Kidney epithelial cell (primary cell): ENCODE measurements at regions not wholly inside any gene's neighbourhood (a gene's known extent, or its start where the extent isn't known, plus 50 kb on each side); places are given as distances from the start of the nearest gene placed in this dataset.

Experiments used
- DNase-seq: peaks from one replicate; pipeline ENCODE4 v3.0.0-alpha.2; 2010; ENCODE audit warnings: low read depth
- H3K27me3 ChIP-seq: 2 replicates; pipeline ENCODE4 v1.6.0; 2011; ENCODE audit warnings: low read length; ENCODE audit not compliant: control insufficient read depth, insufficient read depth
- H3K36me3 ChIP-seq: 2 replicates; pipeline ENCODE4 v1.5.1; 2011; ENCODE audit warnings: low read length; ENCODE audit not compliant: control insufficient read depth, insufficient read depth
- H3K4me3 ChIP-seq: 2 replicates; pipeline ENCODE4 v1.5.1; 2011; ENCODE audit warnings: low read depth, mild to moderate bottlenecking, control low read depth, low read length
- CTCF ChIP-seq: IDR thresholded peaks from 2 replicates; pipeline ENCODE4 v1.5.1; 2011; ENCODE audit warnings: mild to moderate bottlenecking, moderate library complexity, low read length, control low read depth, inconsistent platforms; ENCODE audit not compliant: insufficient read depth, poor library complexity, severe bottlenecking

DNA sequence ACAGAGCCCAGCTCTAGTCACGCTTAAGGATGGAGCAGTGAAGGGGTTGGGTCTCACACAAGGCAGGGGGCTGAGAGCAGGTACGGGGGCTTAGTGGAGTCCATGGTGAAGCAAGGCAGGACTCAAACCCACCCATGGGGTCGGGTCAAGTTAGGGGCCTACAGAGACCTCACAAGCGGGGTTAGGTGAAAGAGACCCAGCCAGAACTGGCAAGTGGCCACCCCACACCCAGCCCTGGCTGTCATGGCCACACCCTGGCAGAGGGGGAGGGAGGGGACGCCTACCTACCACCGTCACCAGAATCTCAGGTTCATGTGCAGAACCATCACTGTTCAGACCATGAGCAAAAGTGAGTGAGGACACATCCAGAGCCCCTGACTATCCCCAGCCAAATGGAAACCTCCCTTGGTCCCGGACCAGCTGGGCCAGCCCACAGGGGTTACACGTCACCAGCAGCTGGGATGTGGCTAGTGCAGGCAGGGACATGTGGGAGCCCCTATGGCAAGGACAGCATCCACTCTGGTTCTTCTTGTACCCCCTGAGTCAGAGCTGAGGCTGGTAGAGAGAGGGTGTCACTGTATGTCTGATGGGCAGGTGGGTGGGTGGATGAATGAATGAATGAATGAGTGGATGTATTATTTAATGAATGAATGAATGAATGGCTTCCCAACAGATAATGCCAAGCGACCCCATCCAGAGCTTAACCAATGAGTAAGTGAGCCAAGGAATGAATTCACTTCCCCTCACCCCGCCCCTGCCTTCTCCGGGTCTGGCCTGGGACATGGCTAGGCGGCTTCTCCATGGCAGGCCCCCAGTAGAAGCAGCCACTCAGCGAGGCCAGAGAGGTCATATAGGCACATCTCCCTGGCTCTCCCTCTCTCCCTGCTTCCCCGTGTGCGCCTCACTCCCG, 681.6 kb downstream of the TBC1D22A start:
- TF ChIP-seq CTCF, result no peak
- no peaks in the 10 kb centered on the region for H3K27me3 ChIP-seq
- no peak overlapping the region for H3K4me3 ChIP-seq
- DNase-seq, result no peak
- no peaks in the 10 kb centered on the region for H3K36me3 ChIP-seq

DNA sequence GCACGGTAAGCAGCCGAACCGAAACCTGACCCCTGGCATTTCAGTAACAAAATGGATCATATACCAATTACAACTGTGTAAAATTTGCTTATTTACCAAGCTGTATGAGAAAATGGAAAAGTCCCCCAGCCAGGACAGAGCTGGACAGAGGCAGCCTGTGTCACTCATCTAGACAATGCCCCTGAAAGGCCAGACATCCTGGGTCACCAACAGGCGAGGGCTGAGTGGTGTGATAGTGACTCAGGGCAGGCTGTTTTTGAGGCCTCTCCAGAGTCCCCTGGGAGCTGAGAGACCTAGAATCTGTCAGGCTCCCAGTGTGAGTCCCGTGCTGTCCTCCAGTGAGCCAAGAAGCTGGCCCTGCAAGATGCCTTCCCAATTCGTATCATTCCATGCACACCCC, 680.4 kb downstream of the TBC1D22A start:
- TF ChIP-seq CTCF, result no peak
- no peak for DNase-seq
- H3K4me3 ChIP-seq, result no peak overlapping the region
- H3K36me3 ChIP-seq, result no peaks in the 10 kb centered on the region
- no peaks in the 10 kb centered on the region for H3K27me3 ChIP-seq

GRCh38 chr22:47439643-47440265, 677.3 kb downstream of the TBC1D22A start:
- no peak for TF ChIP-seq CTCF
- H3K36me3 ChIP-seq, result no peaks in the 10 kb centered on the region
- no peak overlapping the region for H3K4me3 ChIP-seq
- no peak for DNase-seq
- no peaks in the 10 kb centered on the region for H3K27me3 ChIP-seq

- no peak for TF ChIP-seq CTCF
- Histone ChIP-seq H3K4me3 (no peak overlapping the region), H3K27me3 (no peaks in the 10 kb centered on the region), H3K36me3 (no peaks in the 10 kb centered on the region)
- DNase-seq, result no peak
Observed at GRCh38 chr22:47437636-47438035, 675.2 kb downstream of the TBC1D22A start.

- TF ChIP-seq CTCF, result no peak
- H3K36me3 ChIP-seq, result no peaks in the 10 kb centered on the region
- DNase-seq, result no peak
- no peaks in the 10 kb centered on the region for H3K27me3 ChIP-seq
- no peak overlapping the region for H3K4me3 ChIP-seq
Observed at GRCh38 chr22:47437110-47437509, 674.7 kb downstream of the TBC1D22A start.

DNA sequence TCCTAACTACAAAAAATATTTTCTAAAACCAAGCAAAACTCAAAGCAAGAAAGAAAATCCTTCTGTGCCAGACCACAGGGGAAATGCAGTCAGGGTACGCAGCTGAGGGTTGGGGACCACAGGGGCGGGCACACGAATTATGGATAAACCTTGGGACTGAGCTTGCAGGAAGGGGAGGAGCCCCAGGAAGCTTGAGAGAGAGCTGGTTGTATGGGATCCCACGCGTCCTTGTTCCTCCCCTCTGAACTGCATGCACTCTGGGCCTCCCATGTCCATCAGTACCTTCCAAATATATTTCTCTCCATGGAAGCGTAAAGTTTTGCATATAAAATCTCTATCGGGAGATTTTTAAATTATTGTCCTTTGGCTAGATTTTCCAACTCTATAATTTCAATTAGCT, 673.4 kb downstream of the TBC1D22A start:
- Histone ChIP-seq H3K4me3 (no peak overlapping the region), H3K27me3 (no peaks in the 10 kb centered on the region), H3K36me3 (no peaks in the 10 kb centered on the region)
- DNase-seq, result no peak
- no peak for TF ChIP-seq CTCF
